Right hindlimb (tissue), 1 donor: ENCODE measurements at regions not wholly inside any gene's neighbourhood (a gene's known extent, or its start where the extent isn't known, plus 50 kb on each side); places are given as distances from the start of the nearest gene placed in this dataset.

ENCODE experiments used
- DNase-seq: peaks from one replicate; pipeline ENCODE4 v3.0.0-alpha.2; 2018

DNA sequence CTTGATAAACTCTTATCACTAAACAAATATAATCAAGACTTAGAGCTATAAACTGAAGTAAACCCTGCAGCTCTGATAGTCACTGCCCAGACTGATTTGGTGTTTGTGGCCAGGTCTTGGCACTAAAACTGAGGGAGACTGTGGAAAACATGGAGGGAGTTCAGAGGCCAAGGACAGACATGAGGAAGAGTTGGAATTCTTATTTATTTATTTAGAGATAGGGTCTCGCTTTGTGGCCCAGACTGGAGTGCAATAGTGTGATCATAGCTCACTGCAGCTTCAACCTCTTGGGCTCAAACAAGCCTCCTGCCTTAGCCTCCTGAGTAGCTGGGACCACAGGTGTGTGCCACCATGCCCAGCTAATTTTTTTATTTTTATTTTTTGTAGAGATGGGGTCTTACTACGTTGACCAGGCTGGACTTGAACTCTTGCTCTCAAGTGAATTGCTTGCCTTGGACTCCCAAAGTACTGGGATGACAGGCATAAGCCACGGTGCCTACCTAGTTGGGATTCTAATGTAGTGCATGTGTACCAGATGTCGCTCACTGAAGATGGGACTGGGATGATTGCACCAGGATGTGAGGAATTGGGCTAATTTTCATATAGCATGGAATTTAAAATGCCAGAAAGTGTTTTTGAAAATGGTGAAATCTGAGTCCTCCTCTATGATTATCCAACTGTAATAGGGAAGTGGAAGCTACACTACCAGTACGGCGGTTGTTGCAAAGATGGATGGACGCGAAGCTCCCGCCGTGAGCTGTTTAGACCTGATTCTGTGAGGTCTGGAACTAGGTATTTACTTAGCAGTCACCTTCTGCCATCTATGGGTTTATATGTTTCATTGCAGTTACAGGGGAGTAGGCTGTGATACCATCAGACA lies 52.7 kb upstream of the CTLA4 start:
- peak; percentile 53 for DNase-seq

DNA sequence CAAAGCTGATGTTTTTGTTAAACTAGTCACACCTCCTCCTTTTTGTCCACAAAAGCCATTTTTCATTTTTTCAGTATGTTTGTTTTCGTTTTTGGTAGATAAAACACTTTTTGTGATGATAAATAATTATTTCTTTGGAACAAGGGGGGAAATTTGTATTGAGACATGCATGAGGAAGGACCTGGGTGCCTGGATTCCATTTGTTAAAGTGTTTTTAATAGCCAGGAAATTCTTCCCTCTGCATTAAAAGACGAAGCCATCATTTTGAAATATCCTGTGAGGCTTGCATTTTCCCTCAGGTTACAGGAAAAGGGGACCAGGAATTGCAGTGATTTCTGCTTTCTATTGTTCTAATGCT lies 52.1 kb upstream of the CTLA4 start:
- no peak for DNase-seq

- no peak for DNase-seq
These were observed 50.4 kb upstream of the CTLA4 start for GRCh38 chr2:203817147-203817546.
